IMR-90 (cell line): ENCODE measurements at regions not wholly inside any gene's neighbourhood (a gene's known extent, or its start where the extent isn't known, plus 50 kb on each side); places are given as distances from the start of the nearest gene placed in this dataset.

ENCODE experiments used
- ATAC-seq: fragments of 200-7000 bp; cut with Tn5 transposase; 2 replicates; pipeline ENCODE4 v1.9.1; 2020; ENCODE audit warnings: low read depth, mild to moderate bottlenecking, moderate library complexity
- BruUV-seq: library from RNA; stranded (reverse); fragments of 400-500 nt; replicated peaks from 2 replicates; lab custom pipeline; 2021; lab: Mats Ljungman, UMichigan
- CTCF ChIA-PET: fragments of 300-600 bp; formaldehyde crosslinking; extraction: SDS; loops from one replicate; lab custom pipeline; 2021; ENCODE audit warnings: antibody characterized with exemption; lab: Yijun Ruan, JAX
- POLR2A ChIA-PET: fragments of 300-600 bp; sonication (Branson Sonifier 250); formaldehyde crosslinking; loops from one replicate; lab custom pipeline; 2022; ENCODE audit warnings: antibody characterized with exemption; ENCODE audit not compliant: unreplicated experiment; lab: Charles Lee
- DNase-seq: peaks from one replicate; pipeline ENCODE4 v3.0.0; 2013
- H2AFZ ChIP-seq: replicated peaks from 2 replicates; pipeline ENCODE3; 2013; ENCODE audit warnings: low read length, mild to moderate bottlenecking; ENCODE audit not compliant: poor library complexity
- H2AK5ac ChIP-seq: 2 replicates; pipeline ENCODE4 v1.6.1; 2013; ENCODE audit warnings: low read depth, low read length, inconsistent platforms
- H2AK9ac ChIP-seq: replicated peaks from 2 replicates; pipeline ENCODE3; 2013; ENCODE audit warnings: mild to moderate bottlenecking, low read depth, low read length, moderate library complexity; ENCODE audit not compliant: poor library complexity
- H2BK120ac ChIP-seq: 2 replicates; pipeline ENCODE4 v1.6.1; 2013; ENCODE audit warnings: low read depth, low read length, inconsistent platforms
- H2BK15ac ChIP-seq: 3 replicates; pipeline ENCODE4 v1.6.1; 2013; ENCODE audit warnings: low read depth, low read length, inconsistent platforms
- H2BK20ac ChIP-seq: 2 replicates; pipeline ENCODE4 v1.6.1; 2013; ENCODE audit warnings: low read depth, mild to moderate bottlenecking, inconsistent platforms, low read length, moderate library complexity
- H2BK5ac ChIP-seq: 2 replicates; pipeline ENCODE4 v1.6.1; 2013; ENCODE audit warnings: mild to moderate bottlenecking, low read depth, low read length, inconsistent platforms; ENCODE audit not compliant: poor library complexity, severe bottlenecking
- H3K14ac ChIP-seq: replicated peaks from 2 replicates; pipeline ENCODE4 v1.6.1; 2013; ENCODE audit warnings: low read depth, low read length, inconsistent platforms
- H3K18ac ChIP-seq: 2 replicates; pipeline ENCODE4 v1.6.1; 2013; ENCODE audit warnings: low read depth, low read length, control low read depth
- H3K23ac ChIP-seq: 2 replicates; pipeline ENCODE4 v1.6.1; 2013; ENCODE audit warnings: low read depth, low read length, inconsistent platforms
- H3K27ac ChIP-seq: 2 replicates; pipeline ENCODE4 v1.5.1; 2013; ENCODE audit warnings: mild to moderate bottlenecking, control low read depth, low read length; ENCODE audit not compliant: insufficient read depth
- H3K27me3 ChIP-seq: 2 replicates; pipeline ENCODE4 v1.6.1; 2013; ENCODE audit warnings: low read length; ENCODE audit not compliant: control insufficient read depth, insufficient read depth
- H3K36me3 ChIP-seq: 2 replicates; pipeline ENCODE4 v1.6.1; 2013; ENCODE audit warnings: low read length, mixed read lengths; ENCODE audit not compliant: control insufficient read depth, insufficient read depth
- H3K4ac ChIP-seq: 2 replicates; pipeline ENCODE4 v1.6.1; 2013; ENCODE audit warnings: low read depth, low read length, inconsistent platforms
- H3K4me1 ChIP-seq: 2 replicates; pipeline ENCODE4 v1.6.1; 2013; ENCODE audit warnings: low read length, mixed read lengths; ENCODE audit not compliant: control insufficient read depth, insufficient read depth
- H3K4me2 ChIP-seq: 2 replicates; pipeline ENCODE4 v1.6.1; 2013; ENCODE audit warnings: low read depth, mild to moderate bottlenecking, control low read depth, low read length, moderate library complexity
- H3K4me3 ChIP-seq: 2 replicates; pipeline ENCODE4 v1.5.1; 2013; ENCODE audit warnings: low read depth, mild to moderate bottlenecking, control low read depth, low read length, moderate library complexity; ENCODE audit not compliant: insufficient read depth
- H3K56ac ChIP-seq: 2 replicates; pipeline ENCODE4 v1.6.1; 2013; ENCODE audit warnings: low read length, inconsistent platforms; ENCODE audit not compliant: insufficient read depth; ENCODE audit errors: extremely low read depth
- H3K79me1 ChIP-seq, 2 experiments: 2 replicates each; pipeline ENCODE4 v1.6.1; 2013; ENCODE audit warnings: low read length in 2 of 2, inconsistent platforms in 1 of 2, low read depth in 1 of 2
- H3K9ac ChIP-seq: 2 replicates; pipeline ENCODE4 v1.6.1; 2013; ENCODE audit warnings: low read depth, low read length, control low read depth
- H3K9me1 ChIP-seq: 2 replicates; pipeline ENCODE4 v1.6.1; 2013; ENCODE audit warnings: low read length, inconsistent platforms; ENCODE audit not compliant: insufficient read depth
- H3K9me3 ChIP-seq: 2 replicates; pipeline ENCODE4 v1.6.1; 2013; ENCODE audit warnings: low read length; ENCODE audit not compliant: control insufficient read depth, insufficient read depth
- H4K20me1 ChIP-seq: 2 replicates; pipeline ENCODE4 v1.6.1; 2013; ENCODE audit warnings: low read length, inconsistent platforms; ENCODE audit not compliant: insufficient read depth
- H4K5ac ChIP-seq: 2 replicates; pipeline ENCODE4 v1.6.1; 2013; ENCODE audit warnings: mild to moderate bottlenecking, low read depth, low read length, control low read depth
- H4K8ac ChIP-seq, 2 experiments: 2 replicates each; pipeline ENCODE4 v1.6.1; 2013; ENCODE audit warnings: low read depth in 2 of 2, low read length in 2 of 2, control low read depth in 1 of 2, inconsistent platforms in 1 of 2
- H4K91ac ChIP-seq: 2 replicates; pipeline ENCODE4 v1.6.1; 2013; ENCODE audit warnings: low read depth, low read length, inconsistent platforms; ENCODE audit not compliant: insufficient read depth
- BHLHE40 ChIP-seq: fragments of 150-350 bp; IDR thresholded peaks from 2 replicates; pipeline ENCODE4 v1.6.1; 2016; ENCODE audit warnings: mild to moderate bottlenecking, low read depth, low read length
- CEBPB ChIP-seq: IDR thresholded peaks from 2 replicates; pipeline ENCODE4 v1.6.1; 2012; ENCODE audit warnings: low read depth, low read length, improper control_type of control experiment
- CHD1 ChIP-seq: IDR thresholded peaks from 2 replicates; pipeline ENCODE4 v1.6.1; 2012; ENCODE audit warnings: low read depth, low read length, improper control_type of control experiment
- CTCF ChIP-seq: conservative IDR thresholded peaks from 2 replicates; pipeline ENCODE4 v1.5.1; 2012; ENCODE audit warnings: mild to moderate bottlenecking, low read depth, low read length, improper control_type of control experiment
- ELK1 ChIP-seq: fragments of 150-350 bp; IDR thresholded peaks from 2 replicates; pipeline ENCODE4 v1.6.1; 2016; ENCODE audit warnings: low read depth, mild to moderate bottlenecking, low read length, moderate library complexity, borderline replicate concordance
- FOS ChIP-seq: fragments of 150-350 bp; IDR thresholded peaks from 2 replicates; pipeline ENCODE4 v1.6.1; 2016; ENCODE audit warnings: low read depth, low read length
- MAFK ChIP-seq: IDR thresholded peaks from 2 replicates; pipeline ENCODE4 v1.6.1; 2012; ENCODE audit warnings: low read depth, low read length, improper control_type of control experiment
- MAZ ChIP-seq: IDR thresholded peaks from 2 replicates; pipeline ENCODE4 v1.6.1; 2012; ENCODE audit warnings: low read depth, mild to moderate bottlenecking, low read length, improper control_type of control experiment, moderate library complexity, borderline replicate concordance
- MXI1 ChIP-seq: IDR thresholded peaks from 2 replicates; pipeline ENCODE4 v1.6.1; 2012; ENCODE audit warnings: low read depth, mild to moderate bottlenecking, low read length, moderate library complexity, borderline replicate concordance
- NFE2L2 ChIP-seq: fragments of 150-350 bp; IDR thresholded peaks from 2 replicates; pipeline ENCODE4 v1.6.1; 2016; ENCODE audit warnings: low read depth, mild to moderate bottlenecking, low read length
- POLR2A ChIP-seq: IDR thresholded peaks from 2 replicates; pipeline ENCODE4 v1.6.1; 2012; ENCODE audit warnings: mild to moderate bottlenecking, low read depth, low read length
- RAD21 ChIP-seq: IDR thresholded peaks from 2 replicates; pipeline ENCODE4 v1.6.1; 2012; ENCODE audit warnings: low read length, improper control_type of control experiment
- RCOR1 ChIP-seq: IDR thresholded peaks from 2 replicates; pipeline ENCODE4 v1.6.1; 2012; ENCODE audit warnings: mild to moderate bottlenecking, low read length, improper control_type of control experiment; ENCODE audit not compliant: insufficient replicate concordance
- RFX5 ChIP-seq: IDR thresholded peaks from 2 replicates; pipeline ENCODE4 v1.8.0; 2012; ENCODE audit warnings: low read depth, mild to moderate bottlenecking, low read length, moderate library complexity
- SMC3 ChIP-seq: fragments of 150-350 bp; IDR thresholded peaks from 2 replicates; pipeline ENCODE4 v1.6.1; 2016; ENCODE audit warnings: low read depth, mild to moderate bottlenecking, antibody characterized with exemption, low read length, moderate library complexity
- USF2 ChIP-seq: fragments of 150-350 bp; IDR thresholded peaks from 2 replicates; pipeline ENCODE4 v1.6.1; 2017; ENCODE audit warnings: mild to moderate bottlenecking, antibody characterized with exemption, low read length, low read depth
- WGBS, 2 experiments: methylation state at CpG; one replicate each; pipeline versions ENCODE4 v1.1.5 to v1.1.7; 2013; ENCODE audit warnings: missing lambda C conversion rate in 2 of 2; ENCODE audit not compliant: insufficient read length in 1 of 2; ENCODE audit errors: extremely low coverage in 2 of 2; 5-methylcytosine and 5-hydroxymethylcytosine counted together
- dilution Hi-C: fragments of 300-500 bp; cut with HindIII; formaldehyde crosslinking; loops from one replicate; pipeline ENCODE4 v1.14.3; 2018; ENCODE audit warnings: low sequenced_read_pairs; ENCODE audit not compliant: unreplicated experiment
- in situ Hi-C: fragments of 300-500 bp; cut with MboI; formaldehyde crosslinking; loops from 3 replicates; pipeline ENCODE4 v1.14.3; 2019; ENCODE audit warnings: low sequenced_read_pairs, inconsistent platforms, mixed read lengths
- intact Hi-C: fragments of 100-400 bp; cut with micrococcal nuclease; formaldehyde crosslinking; loops from 2 replicates; pipeline ENCODE4 v1.10.0; 2022

DNA sequence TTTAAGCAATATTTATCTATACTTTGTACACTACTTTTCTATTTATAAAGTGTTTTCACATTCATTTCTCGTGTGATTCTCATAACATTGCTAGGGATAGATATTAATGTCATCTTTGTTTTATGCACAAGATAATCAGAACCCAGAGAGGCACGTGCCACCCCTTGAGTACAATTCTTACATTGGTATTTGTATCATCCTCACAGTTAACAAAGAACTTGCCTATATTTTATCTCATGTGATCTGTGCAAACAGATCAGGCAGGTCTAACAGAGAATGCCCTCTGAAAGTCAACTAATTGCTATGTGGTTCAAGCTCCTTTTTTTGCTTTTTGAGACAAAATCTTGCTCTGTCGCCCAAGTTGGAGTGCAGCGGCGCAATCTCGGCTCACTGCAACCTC is 604.5 kb downstream of the LMO4 start:
- no peak overlapping the region for H3K27ac ChIP-seq
- H3K14ac ChIP-seq = no peak overlapping the region
- no peak overlapping the region for H3K4me3 ChIP-seq
- no peaks in the 10 kb centered on the region for H3K9me1 ChIP-seq
- no peak overlapping the region for H2AK9ac ChIP-seq
- H2BK120ac ChIP-seq = no peak overlapping the region
- no peak overlapping the region for H4K5ac ChIP-seq
- no peaks in the 10 kb centered on the region for H4K20me1 ChIP-seq
- no peak overlapping the region for H3K18ac ChIP-seq
- no peak overlapping the region for H3K4ac ChIP-seq
- TF ChIP-seq MAZ (no peak), ELK1 (no peak), CHD1 (no peak), CEBPB (no peak), RCOR1 (no peak), CTCF (no peak), USF2 (no peak), RFX5 (no peak), FOS (no peak), BHLHE40 (no peak), SMC3 (no peak), RAD21 (no peak), POLR2A (no peak), NFE2L2 (no peak), MXI1 (no peak), MAFK (no peak)
- no peaks in the 10 kb centered on the region for H3K36me3 ChIP-seq
- H2BK20ac ChIP-seq = no peak overlapping the region
- H4K8ac ChIP-seq = no peak overlapping the region
- no peak overlapping the region for H3K4me2 ChIP-seq
- H2AFZ ChIP-seq = no peak overlapping the region
- no peak overlapping the region for H3K56ac ChIP-seq
- H3K9ac ChIP-seq = no peak overlapping the region
- no peak overlapping the region for H2BK5ac ChIP-seq
- ATAC-seq = no peak
- no peaks in the 10 kb centered on the region for H3K27me3 ChIP-seq
- no peaks in the 10 kb centered on the region for H3K4me1 ChIP-seq
- no peak overlapping the region for H4K91ac ChIP-seq
- ChIA-PET POLR2A (no interaction called here), CTCF (no interaction called here)
- dilution Hi-C loops = no loop called here
- no peak overlapping the region for H2AK5ac ChIP-seq
- in situ Hi-C loops = no loop called here
- H2BK15ac ChIP-seq = no peak overlapping the region
- no CpG with 5 or more reads among the region's 6 CpGs for WGBS, 2 experiments
- H3K23ac ChIP-seq = no peak overlapping the region
- intact Hi-C loops = no loop called here
- BruUV-seq = no TSS peak
- H3K9me3 ChIP-seq = no peaks in the 10 kb centered on the region
- H3K79me1 ChIP-seq = no peaks in the 10 kb centered on the region
- DNase-seq = no peak
